H9 (cell line): ENCODE measurements at regions not wholly inside any gene's neighbourhood (a gene's known extent, or its start where the extent isn't known, plus 50 kb on each side); places are given as distances from the start of the nearest gene placed in this dataset.
"Not testable (repeated sequence)": the region's sequence is repeated elsewhere in the genome, so short reads cannot be mapped to it uniquely, and the experiment has no call there.

Source experiments
- DNase-seq: peaks from one replicate; pipeline ENCODE4 v3.0.0-alpha.2; 2017
- H2AFZ ChIP-seq: one replicate; pipeline ENCODE4 v1.6.1; 2013; ENCODE audit warnings: mild to moderate bottlenecking, low read length, control low read depth, moderate library complexity
- H2AK5ac ChIP-seq: 2 replicates; pipeline ENCODE4 v1.6.1; 2013; ENCODE audit warnings: low read length, control low read depth, mixed read lengths; ENCODE audit not compliant: insufficient read length
- H2BK120ac ChIP-seq: one replicate; pipeline ENCODE4 v1.6.1; 2013; ENCODE audit warnings: low read depth, mild to moderate bottlenecking, low read length, control low read depth, inconsistent platforms; ENCODE audit not compliant: poor library complexity, severe bottlenecking
- H2BK12ac ChIP-seq: 2 replicates; pipeline ENCODE4 v1.6.1; 2013; ENCODE audit warnings: low read length, control low read depth, mixed read lengths, low read depth; ENCODE audit not compliant: insufficient read length
- H2BK15ac ChIP-seq: 2 replicates; pipeline ENCODE4 v1.6.1; 2013; ENCODE audit warnings: low read depth, low read length, control low read depth
- H2BK20ac ChIP-seq: one replicate; pipeline ENCODE4 v1.6.1; 2013; ENCODE audit warnings: low read depth, mild to moderate bottlenecking, low read length, control low read depth, inconsistent platforms; ENCODE audit not compliant: poor library complexity, severe bottlenecking
- H2BK5ac ChIP-seq: 2 replicates; pipeline ENCODE4 v1.6.1; 2013; ENCODE audit warnings: low read length, control low read depth, mixed read lengths; ENCODE audit not compliant: insufficient read length
- H3K14ac ChIP-seq: 2 replicates; pipeline ENCODE4 v1.6.1; 2013; ENCODE audit warnings: low read length, control low read depth; ENCODE audit not compliant: insufficient read depth
- H3K18ac ChIP-seq: 2 replicates; pipeline ENCODE4 v1.6.1; 2013; ENCODE audit warnings: low read depth, mild to moderate bottlenecking, mixed read lengths, low read length, control low read depth; ENCODE audit not compliant: insufficient read length
- H3K23ac ChIP-seq: 2 replicates; pipeline ENCODE4 v1.6.1; 2013; ENCODE audit warnings: low read length, control low read depth, mixed read lengths, low read depth; ENCODE audit not compliant: insufficient read length
- H3K23me2 ChIP-seq: 2 replicates; pipeline ENCODE4 v1.6.1; 2013; ENCODE audit warnings: low read depth, mild to moderate bottlenecking, mixed read lengths, low read length, control low read depth; ENCODE audit not compliant: insufficient read length, poor library complexity, severe bottlenecking
- H3K27ac ChIP-seq: 2 replicates; pipeline ENCODE4 v1.5.1; 2013; ENCODE audit warnings: low read length, control low read depth, mixed read lengths, low read depth; ENCODE audit not compliant: insufficient read length
- H3K27me3 ChIP-seq: 2 replicates; pipeline ENCODE4 v1.6.1; 2013; ENCODE audit warnings: low read length, control low read depth, inconsistent platforms; ENCODE audit not compliant: insufficient read depth
- H3K4ac ChIP-seq: 2 replicates; pipeline ENCODE4 v1.6.1; 2013; ENCODE audit warnings: low read depth, mild to moderate bottlenecking, control low read depth, inconsistent platforms, low read length, moderate library complexity
- H3K4me1 ChIP-seq: 2 replicates; pipeline ENCODE4 v1.6.1; 2013; ENCODE audit warnings: low read length, control low read depth, inconsistent platforms; ENCODE audit not compliant: insufficient read depth
- H3K4me2 ChIP-seq: 2 replicates; pipeline ENCODE4 v1.6.1; 2013; ENCODE audit warnings: low read length, control low read depth, mixed read lengths; ENCODE audit not compliant: insufficient read length, insufficient read depth
- H3K56ac ChIP-seq: 2 replicates; pipeline ENCODE4 v1.6.1; 2013; ENCODE audit warnings: low read depth, mild to moderate bottlenecking, mixed read lengths, low read length, control low read depth; ENCODE audit not compliant: insufficient read length
- H3K79me1 ChIP-seq: 2 replicates; pipeline ENCODE4 v1.6.1; 2013; ENCODE audit warnings: low read depth, mild to moderate bottlenecking, moderate library complexity, low read length, control low read depth, inconsistent platforms; ENCODE audit not compliant: insufficient read depth, poor library complexity, severe bottlenecking
- H3K79me2 ChIP-seq: 2 replicates; pipeline ENCODE4 v1.6.1; 2013; ENCODE audit warnings: low read length, control low read depth, inconsistent platforms; ENCODE audit not compliant: insufficient read depth
- H3K9ac ChIP-seq: 2 replicates; pipeline ENCODE4 v1.6.1; 2013; ENCODE audit warnings: low read length, control low read depth, mixed read lengths; ENCODE audit not compliant: insufficient read length; ENCODE audit errors: extremely low read depth
- H3K9me3 ChIP-seq: one replicate; pipeline ENCODE4 v1.6.1; 2013; ENCODE audit warnings: low read depth, low read length, inconsistent platforms; ENCODE audit not compliant: control insufficient read depth
- H3T11ph ChIP-seq: one replicate; pipeline ENCODE4 v1.6.1; 2013; ENCODE audit warnings: mild to moderate bottlenecking, low read length, control low read depth, inconsistent platforms
- H4K20me1 ChIP-seq: one replicate; pipeline ENCODE4 v1.6.1; 2013; ENCODE audit not compliant: control insufficient read depth, insufficient read length, insufficient read depth
- H4K5ac ChIP-seq: 2 replicates; pipeline ENCODE4 v1.6.1; 2013; ENCODE audit warnings: low read depth, mild to moderate bottlenecking, mixed read lengths, low read length, control low read depth; ENCODE audit not compliant: insufficient read length
- H4K8ac ChIP-seq: replicated peaks from 2 replicates; pipeline ENCODE4 v1.6.1; 2013; ENCODE audit warnings: low read length, control low read depth, mixed read lengths, low read depth; ENCODE audit not compliant: insufficient read length
- H4K91ac ChIP-seq: 2 replicates; pipeline ENCODE4 v1.6.1; 2013; ENCODE audit warnings: low read depth, mild to moderate bottlenecking, moderate library complexity, mixed read lengths, low read length, control low read depth; ENCODE audit not compliant: insufficient read length
- H3K27ac Mint-ChIP-seq, 3 experiments: 2 replicates in 2 of 3; 3 replicates in 1 of 3; pipeline ENCODE4 v1.8.0; 2020 to 2021; ENCODE audit warnings: mixed read lengths in 3 of 3, mild to moderate bottlenecking in 1 of 3, moderate library complexity in 1 of 3
- H3K27me3 Mint-ChIP-seq: 2 replicates; pipeline ENCODE4 v1.8.0; 2021; ENCODE audit warnings: low read depth, mild to moderate bottlenecking, moderate library complexity, mixed read lengths
- H3K36me3 Mint-ChIP-seq, 3 experiments: 2 replicates in 2 of 3; 3 replicates in 1 of 3; pipeline ENCODE4 v1.8.0; 2020 to 2021; ENCODE audit warnings: low read depth in 3 of 3, mixed read lengths in 3 of 3; ENCODE audit not compliant: insufficient read depth in 1 of 3
- H3K4me1 Mint-ChIP-seq, 2 experiments: 2 replicates each; pipeline ENCODE4 v1.8.0; 2020; ENCODE audit warnings: mixed read lengths in 2 of 2
- H3K4me3 Mint-ChIP-seq, 2 experiments: 2 replicates in 1 of 2; 3 replicates in 1 of 2; pipeline ENCODE4 v1.8.0; 2020 to 2021; ENCODE audit warnings: mild to moderate bottlenecking in 2 of 2, mixed read lengths in 2 of 2, moderate library complexity in 1 of 2
- H3K9me3 Mint-ChIP-seq, 2 experiments: 2 replicates in 1 of 2; 3 replicates in 1 of 2; pipeline ENCODE4 v1.8.0; 2020; ENCODE audit warnings: mild to moderate bottlenecking in 2 of 2, mixed read lengths in 2 of 2, moderate library complexity in 1 of 2
- WGBS: extraction: QIAGEN DNeasy Blood & Tissue Kit; methylation state at CpG from one replicate; pipeline ENCODE4 v1.1.7; 2013; ENCODE audit warnings: missing lambda C conversion rate, low lambda C conversion rate, mixed read lengths; ENCODE audit not compliant: insufficient read length; ENCODE audit errors: extremely low coverage; 5-methylcytosine and 5-hydroxymethylcytosine counted together

GRCh38 chr15:22180611-22181010 is 100.3 kb downstream of the OR4M2 start:
- not testable (repeated sequence) for H3K27ac Mint-ChIP-seq, DNase-seq, H3K27ac ChIP-seq, H3K9me3 ChIP-seq, H3K27me3 ChIP-seq, H2BK5ac ChIP-seq, H3T11ph ChIP-seq, H3K23me2 ChIP-seq, H2BK20ac ChIP-seq, H2AFZ ChIP-seq, H3K18ac ChIP-seq, H3K9me3 Mint-ChIP-seq, H4K20me1 ChIP-seq, H3K79me2 ChIP-seq, H3K27me3 Mint-ChIP-seq, H3K36me3 Mint-ChIP-seq, H3K9ac ChIP-seq, H4K5ac ChIP-seq, H3K4ac ChIP-seq, H4K8ac ChIP-seq, H3K4me3 Mint-ChIP-seq, H3K56ac ChIP-seq, H3K23ac ChIP-seq, H2BK15ac ChIP-seq, H2BK12ac ChIP-seq, H3K79me1 ChIP-seq, H4K91ac ChIP-seq, H3K14ac ChIP-seq, H2AK5ac ChIP-seq, H3K4me1 Mint-ChIP-seq, H2BK120ac ChIP-seq, H3K4me2 ChIP-seq, H3K4me1 ChIP-seq
- no CpG with 5 or more reads among the region's 7 CpGs for WGBS

- H3K18ac ChIP-seq, H3K4me1 ChIP-seq, H2BK120ac ChIP-seq, H3K56ac ChIP-seq, H3K27ac Mint-ChIP-seq, H3T11ph ChIP-seq, H3K9ac ChIP-seq, H3K27me3 Mint-ChIP-seq, H3K36me3 Mint-ChIP-seq, H2BK5ac ChIP-seq, H3K4me2 ChIP-seq, H4K20me1 ChIP-seq, H3K14ac ChIP-seq, H2BK15ac ChIP-seq, H3K27me3 ChIP-seq, H4K91ac ChIP-seq, H2BK20ac ChIP-seq, H3K9me3 Mint-ChIP-seq, H3K27ac ChIP-seq, H2AK5ac ChIP-seq, H4K5ac ChIP-seq, H3K4ac ChIP-seq, H3K4me1 Mint-ChIP-seq, H4K8ac ChIP-seq, H3K4me3 Mint-ChIP-seq, H3K23me2 ChIP-seq, H2AFZ ChIP-seq, H3K79me1 ChIP-seq, H3K79me2 ChIP-seq, DNase-seq, H3K9me3 ChIP-seq, H3K23ac ChIP-seq, H2BK12ac ChIP-seq: not testable (repeated sequence)
- WGBS, result no CpG with 5 or more reads among the region's 15 CpGs
Measured at GRCh38 chr15:22184678-22185077, 104.4 kb downstream of the OR4M2 start.
